GM18951 (cell line): ENCODE measurements at regions not wholly inside any gene's neighbourhood (a gene's known extent, or its start where the extent isn't known, plus 50 kb on each side); places are given as distances from the start of the nearest gene placed in this dataset.

Experiments used
- POLR2A ChIP-seq: IDR thresholded peaks from 4 replicates; pipeline ENCODE4 v1.6.1; 2011; ENCODE audit warnings: mild to moderate bottlenecking; ENCODE audit not compliant: insufficient read length, insufficient read depth; ENCODE audit errors: extremely low read depth
- in situ Hi-C: fragments of 300-500 bp; cut with MboI; formaldehyde crosslinking; loops from one replicate; pipeline ENCODE4 v1.12.0; 2022; ENCODE audit warnings: low sequenced_read_pairs, mixed read lengths, inconsistent platforms; ENCODE audit not compliant: unreplicated experiment

GRCh38 chr9:643966-644365, 197.5 kb upstream of the DMRT1 start:
- in situ Hi-C loops, result no loop called here
- no peak for TF ChIP-seq POLR2A

- in situ Hi-C loops, result no loop called here
- no peak for TF ChIP-seq POLR2A
Observed at GRCh38 chr9:647522-647921, 194.0 kb upstream of the DMRT1 start.

- TF ChIP-seq POLR2A, result no peak
- in situ Hi-C loops, result no loop called here
Observed at GRCh38 chr9:649128-650074, 192.1 kb upstream of the DMRT1 start.

- no peak for TF ChIP-seq POLR2A
- in situ Hi-C loops, result no loop called here
Observed at GRCh38 chr9:650362-650761, 191.1 kb upstream of the DMRT1 start.

GRCh38 chr9:651371-651770, 190.1 kb upstream of the DMRT1 start:
- in situ Hi-C loops, result no loop called here
- TF ChIP-seq POLR2A, result no peak

- TF ChIP-seq POLR2A, result no peak
- in situ Hi-C loops, result no loop called here
Observed at GRCh38 chr9:652914-653313, 188.6 kb upstream of the DMRT1 start.

- in situ Hi-C loops, result no loop called here
- no peak for TF ChIP-seq POLR2A
Observed at GRCh38 chr9:653421-653820, 188.1 kb upstream of the DMRT1 start.

- TF ChIP-seq POLR2A, result no peak
- in situ Hi-C loops, result no loop called here
Observed at GRCh38 chr9:653856-654387, 187.6 kb upstream of the DMRT1 start.

- in situ Hi-C loops, result no loop called here
- TF ChIP-seq POLR2A, result no peak
Observed at GRCh38 chr9:655875-656274, 185.6 kb upstream of the DMRT1 start.

- in situ Hi-C loops, result no loop called here
Observed at GRCh38 chr9:656926-657568, 184.4 kb upstream of the DMRT1 start.

GRCh38 chr9:659286-659685, 182.2 kb upstream of the DMRT1 start:
- no peak for TF ChIP-seq POLR2A
- in situ Hi-C loops, result no loop called here

More at GRCh38 chr9:656926-657568, 184.4 kb upstream of the DMRT1 start:
- no peak for TF ChIP-seq POLR2A

GRCh38 chr9:660227-660626, 181.3 kb upstream of the DMRT1 start:
- no peak for TF ChIP-seq POLR2A
- in situ Hi-C loops, result no loop called here

- in situ Hi-C loops, result no loop called here
- no peak for TF ChIP-seq POLR2A
Observed at GRCh38 chr9:663541-663940, 178.0 kb upstream of the DMRT1 start.

GRCh38 chr9:665296-665695, 176.2 kb upstream of the DMRT1 start:
- in situ Hi-C loops, result no loop called here
- TF ChIP-seq POLR2A, result no peak
